ENCODE measurements at regions not wholly inside any gene's neighbourhood (a gene's known extent, or its start where the extent isn't known, plus 50 kb on each side); places are given as distances from the start of the nearest gene placed in this dataset.

GRCh38 chr11:30774496-30775232, 188.5 kb upstream of the MPPED2 start:
- intact Hi-C loops (cut with DNase I) = no loop called here
- H3K4me1 ChIP-seq = peaks cover 7% of the 10 kb centered on the region
- H3K27me3 ChIP-seq (ENCODE audit: insufficient read depth in 3 of 3, low read length in 2 of 3) = no peaks in the 10 kb centered on the region
- H3K27ac ChIP-seq = no peak overlapping the region
- TF ChIP-seq CTCF (IDR thresholded peaks at IDR 0.05) = no peak
- no peaks in the 10 kb centered on the region for H3K36me3 ChIP-seq (ENCODE audit: insufficient read depth in 1 of 2, low read depth in 1 of 2)
- no peak overlapping the region for H3K4me3 ChIP-seq
- 27 to 29% (median 29%) methylated on average over 8 of the region's 8 CpGs for WGBS, 3 donors
- peak in 2 of 4 donors; percentile 13 to 21 for ATAC-seq
- no peak for DNase-seq
- no peaks in the 10 kb centered on the region for H3K9me3 ChIP-seq

- ATAC-seq = no peak
- H3K27ac ChIP-seq = no peak overlapping the region
- H3K9me3 ChIP-seq = no peaks in the 10 kb centered on the region
- peaks cover 7% of the 10 kb centered on the region for H3K4me1 ChIP-seq
- 54 to 71% (median 60%) methylated on average over 4 of the region's 4 CpGs for WGBS, 3 donors
- TF ChIP-seq CTCF (IDR thresholded peaks at IDR 0.05) = no peak
- DNase-seq = no peak
- no peaks in the 10 kb centered on the region for H3K27me3 ChIP-seq (ENCODE audit: insufficient read depth in 3 of 3, low read length in 2 of 3)
- intact Hi-C loops (cut with DNase I) = no loop called here
- H3K4me3 ChIP-seq = no peak overlapping the region
- no peaks in the 10 kb centered on the region for H3K36me3 ChIP-seq (ENCODE audit: insufficient read depth in 1 of 2, low read depth in 1 of 2)
Observed at GRCh38 chr11:30772908-30773307, 186.8 kb upstream of the MPPED2 start.

- Histone ChIP-seq H3K36me3 (ENCODE audit: insufficient read depth in 1 of 2, low read depth in 1 of 2) (no peaks in the 10 kb centered on the region), H3K4me1 (no peaks in the 10 kb centered on the region), H3K27me3 (ENCODE audit: insufficient read depth in 3 of 3, low read length in 2 of 3) (no peaks in the 10 kb centered on the region), H3K4me3 (no peak overlapping the region), H3K9me3 (no peaks in the 10 kb centered on the region), H3K27ac (no peak overlapping the region)
- DNase-seq (no peak), ATAC-seq (no peak)
- intact Hi-C loops (cut with DNase I) = no loop called here
- no peak for TF ChIP-seq CTCF (IDR thresholded peaks at IDR 0.05)
- 90 to 92% (median 90%) methylated on average over 5 of the region's 5 CpGs for WGBS, 3 donors
Observed at GRCh38 chr11:30763951-30764350, 177.8 kb upstream of the MPPED2 start.

- H3K27me3 ChIP-seq (ENCODE audit: insufficient read depth in 3 of 3, low read length in 2 of 3) = no peaks in the 10 kb centered on the region
- no peaks in the 10 kb centered on the region for H3K9me3 ChIP-seq
- H3K27ac ChIP-seq = no peak overlapping the region
- no peaks in the 10 kb centered on the region for H3K36me3 ChIP-seq (ENCODE audit: insufficient read depth in 1 of 2, low read depth in 1 of 2)
- 90 to 95% (median 94%) methylated on average over 2 of the region's 2 CpGs for WGBS, 3 donors
- no peak overlapping the region for H3K4me3 ChIP-seq
- ATAC-seq (no peak), DNase-seq (no peak)
- intact Hi-C loops (cut with DNase I) = no loop called here
- no peak for TF ChIP-seq CTCF (IDR thresholded peaks at IDR 0.05)
- peaks cover under 1% of the 10 kb centered on the region for H3K4me1 ChIP-seq
Observed at GRCh38 chr11:30762188-30762587, 176.0 kb upstream of the MPPED2 start.

- ATAC-seq (no peak), DNase-seq (no peak)
- Histone ChIP-seq H3K4me1 (peaks cover 3% of the 10 kb centered on the region), H3K27ac (no peak overlapping the region), H3K27me3 (ENCODE audit: insufficient read depth in 3 of 3, low read length in 2 of 3) (no peaks in the 10 kb centered on the region), H3K36me3 (ENCODE audit: insufficient read depth in 1 of 2, low read depth in 1 of 2) (no peaks in the 10 kb centered on the region), H3K9me3 (no peaks in the 10 kb centered on the region), H3K4me3 (no peak overlapping the region)
- intact Hi-C loops (cut with DNase I) = no loop called here
- TF ChIP-seq CTCF (IDR thresholded peaks at IDR 0.05) = no peak
Observed at GRCh38 chr11:30760345-30760744, 174.2 kb upstream of the MPPED2 start.

Measured in psoas muscle (tissue), 7 donors.